NCI-H345 treated with DMSO at 0.1 percent for 48 hours (cell line): ENCODE measurements at regions not wholly inside any gene's neighbourhood (a gene's known extent, or its start where the extent isn't known, plus 50 kb on each side); places are given as distances from the start of the nearest gene placed in this dataset.

Experiments used
- DNase-seq: peaks from one replicate; lab custom pipeline; 2025; ENCODE audit not compliant: unreplicated experiment; lab: John Stamatoyannopoulos, UW

- no peak for DNase-seq
Measured at GRCh38 chr1:222911866-222912265, 97.0 kb downstream of the DISP1 start.

GRCh38 chr1:222912730-222913129 lies 97.9 kb downstream of the DISP1 start:
- DNase-seq: no peak

GRCh38 chr1:222914861-222915632 lies 100.2 kb downstream of the DISP1 start:
- DNase-seq: no peak

GRCh38 chr1:222916100-222916499 lies 101.3 kb downstream of the DISP1 start:
- no peak for DNase-seq

GRCh38 chr1:222918801-222919477 lies 104.1 kb downstream of the DISP1 start:
- DNase-seq: no peak

GRCh38 chr1:222919478-222919865 lies 104.6 kb downstream of the DISP1 start:
- DNase-seq: no peak

GRCh38 chr1:222920169-222920568 lies 105.3 kb downstream of the DISP1 start:
- DNase-seq: no peak

GRCh38 chr1:222921945-222922344 lies 107.1 kb downstream of the DISP1 start:
- no peak for DNase-seq

GRCh38 chr1:222923506-222923905 lies 108.7 kb downstream of the DISP1 start:
- no peak for DNase-seq

- no peak for DNase-seq
Measured at GRCh38 chr1:222924136-222924706, 109.4 kb downstream of the DISP1 start.

GRCh38 chr1:222926566-222926965 lies 111.7 kb downstream of the DISP1 start:
- DNase-seq: peak; percentile 12

GRCh38 chr1:222927031-222927430 lies 112.2 kb downstream of the DISP1 start:
- no peak for DNase-seq

GRCh38 chr1:222928212-222928611 lies 113.4 kb downstream of the DISP1 start:
- DNase-seq: no peak

GRCh38 chr1:222930070-222930469 lies 115.2 kb downstream of the DISP1 start:
- no peak for DNase-seq

- DNase-seq: no peak
Measured at GRCh38 chr1:222931023-222931422, 116.2 kb downstream of the DISP1 start.

GRCh38 chr1:222933273-222933672 lies 118.4 kb downstream of the DISP1 start:
- DNase-seq: no peak

GRCh38 chr1:222935239-222935900 lies 120.5 kb downstream of the DISP1 start:
- no peak for DNase-seq

- DNase-seq: no peak
Measured at GRCh38 chr1:222936042-222936441, 121.2 kb downstream of the DISP1 start.

- no peak for DNase-seq
Measured at GRCh38 chr1:222938986-222939385, 124.1 kb downstream of the DISP1 start.

GRCh38 chr1:222940095-222940494 lies 125.3 kb downstream of the DISP1 start:
- no peak for DNase-seq

GRCh38 chr1:222940906-222941305 lies 126.1 kb downstream of the DISP1 start:
- no peak for DNase-seq

- DNase-seq: no peak
Measured at GRCh38 chr1:222941425-222941824, 126.6 kb downstream of the DISP1 start.
